ENCODE measurements at regions not wholly inside any gene's neighbourhood (a gene's known extent, or its start where the extent isn't known, plus 50 kb on each side); places are given as distances from the start of the nearest gene placed in this dataset.

GRCh38 chr2:67309281-67309680, 87.9 kb upstream of the ETAA1 start:
- no peak for TF ChIP-seq POLR2A (IDR thresholded peaks at IDR 0.05)
- no peak for TF ChIP-seq CTCF (IDR thresholded peaks at IDR 0.05 in 4 of 5, conservative IDR thresholded peaks at IDR 0.05 in 1 of 5)
